ENCODE measurements at regions not wholly inside any gene's neighbourhood (a gene's known extent, or its start where the extent isn't known, plus 50 kb on each side); places are given as distances from the start of the nearest gene placed in this dataset.

GRCh38 chr6:19446570-19446969, 390.6 kb upstream of the ID4 start:
- no peak for TF ChIP-seq POLR2A (IDR thresholded peaks at IDR 0.05; ENCODE audit: low read length)
- no peak for TF ChIP-seq GATA1 (IDR thresholded peaks at IDR 0.05; ENCODE audit: low read depth, low read length)
